Gastrocnemius medialis (tissue), 4 donors: ENCODE measurements at regions not wholly inside any gene's neighbourhood (a gene's known extent, or its start where the extent isn't known, plus 50 kb on each side); places are given as distances from the start of the nearest gene placed in this dataset.
"Not testable (repeated sequence)": the region's sequence is repeated elsewhere in the genome, so short reads cannot be mapped to it uniquely, and the experiment has no call there.

Experiments
- CTCF ChIP-seq, 5 experiments: fragments of 450-650 bp in 3 of 5; fragments of 200-600 bp in 2 of 5; sonication (generic) in 2 of 5; IDR thresholded peaks in 4 of 5; conservative IDR thresholded peaks in 1 of 5; 1 replicate in 4 of 5; 2 replicates in 1 of 5; pipeline ENCODE4 v1.5.1; 2016 to 2019; ENCODE audit warnings: antibody characterized with exemption in 5 of 5, mild to moderate bottlenecking in 3 of 5, moderate library complexity in 3 of 5
- POLR2A ChIP-seq, 2 donors: fragments of 450-650 bp; IDR thresholded peaks; one replicate each; pipeline ENCODE4 v1.6.1; 2017; ENCODE audit warnings: antibody characterized with exemption in 2 of 2, mild to moderate bottlenecking in 2 of 2, moderate library complexity in 2 of 2

- not testable (repeated sequence) for TF ChIP-seq CTCF (IDR thresholded peaks at IDR 0.05 in 4 of 5, conservative IDR thresholded peaks at IDR 0.05 in 1 of 5); POLR2A (IDR thresholded peaks at IDR 0.05)
Measured at GRCh38 chr17:18569489-18569913, 74.7 kb downstream of the TBC1D28 start.
